Fibroblast of pulmonary artery (primary cell): ENCODE measurements at regions not wholly inside any gene's neighbourhood (a gene's known extent, or its start where the extent isn't known, plus 50 kb on each side); places are given as distances from the start of the nearest gene placed in this dataset.

Experiments used
- DNase-seq: peaks from one replicate; pipeline ENCODE4 v3.0.0-alpha.2; 2010; ENCODE audit warnings: low read depth
- H3K4me3 ChIP-seq: replicated peaks from 2 replicates; pipeline ENCODE4 v1.5.1; 2011; ENCODE audit warnings: low read depth, mild to moderate bottlenecking, control low read depth, low read length, moderate library complexity
- CTCF ChIP-seq: IDR thresholded peaks from 2 replicates; pipeline ENCODE4 v1.5.1; 2011; ENCODE audit warnings: mild to moderate bottlenecking, control low read depth, low read length, inconsistent platforms; ENCODE audit errors: missing control alignments

GRCh38 chr9:108528231-108528630 is 327.6 kb downstream of the ACTL7B start:
- no peak overlapping the region for H3K4me3 ChIP-seq
- no peak for TF ChIP-seq CTCF
- no peak for DNase-seq

- no peak overlapping the region for H3K4me3 ChIP-seq
- no peak for DNase-seq
- TF ChIP-seq CTCF = no peak
Measured at GRCh38 chr9:108526518-108526917, 329.3 kb downstream of the ACTL7B start.

- DNase-seq = no peak
- TF ChIP-seq CTCF = no peak
- no peak overlapping the region for H3K4me3 ChIP-seq
Measured at GRCh38 chr9:108525186-108525585, 330.6 kb downstream of the ACTL7B start.

DNA sequence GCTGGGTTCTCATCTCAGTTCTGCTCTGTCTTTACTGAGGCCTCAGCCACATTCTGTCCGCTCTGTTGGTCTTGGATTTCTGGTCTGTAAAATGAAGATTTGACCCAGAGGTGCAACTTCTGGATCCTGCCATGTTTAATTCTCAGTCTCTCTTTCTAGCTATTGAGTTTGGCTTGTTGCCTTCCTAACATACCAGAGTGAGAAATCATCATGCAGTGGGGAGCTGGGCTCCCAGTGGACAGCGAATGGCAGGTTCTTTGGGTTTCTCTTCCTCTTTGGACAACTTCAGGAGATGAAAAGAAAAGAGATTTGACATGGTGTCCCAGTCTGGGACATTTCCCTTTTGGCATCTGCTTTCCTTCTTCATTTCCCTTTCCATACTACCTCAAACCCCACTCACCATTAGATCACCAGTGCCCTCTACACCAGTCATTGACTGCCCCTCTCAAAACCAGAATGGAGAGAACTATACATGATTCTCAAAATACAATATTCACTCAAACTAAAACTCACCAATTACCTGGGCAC is 334.7 kb downstream of the ACTL7B start:
- peak; percentile 65 for DNase-seq
- no peak for TF ChIP-seq CTCF
- no peak overlapping the region for H3K4me3 ChIP-seq

GRCh38 chr9:108519437-108519836 is 336.3 kb downstream of the ACTL7B start:
- H3K4me3 ChIP-seq = no peak overlapping the region
- DNase-seq = no peak
- no peak for TF ChIP-seq CTCF

DNA sequence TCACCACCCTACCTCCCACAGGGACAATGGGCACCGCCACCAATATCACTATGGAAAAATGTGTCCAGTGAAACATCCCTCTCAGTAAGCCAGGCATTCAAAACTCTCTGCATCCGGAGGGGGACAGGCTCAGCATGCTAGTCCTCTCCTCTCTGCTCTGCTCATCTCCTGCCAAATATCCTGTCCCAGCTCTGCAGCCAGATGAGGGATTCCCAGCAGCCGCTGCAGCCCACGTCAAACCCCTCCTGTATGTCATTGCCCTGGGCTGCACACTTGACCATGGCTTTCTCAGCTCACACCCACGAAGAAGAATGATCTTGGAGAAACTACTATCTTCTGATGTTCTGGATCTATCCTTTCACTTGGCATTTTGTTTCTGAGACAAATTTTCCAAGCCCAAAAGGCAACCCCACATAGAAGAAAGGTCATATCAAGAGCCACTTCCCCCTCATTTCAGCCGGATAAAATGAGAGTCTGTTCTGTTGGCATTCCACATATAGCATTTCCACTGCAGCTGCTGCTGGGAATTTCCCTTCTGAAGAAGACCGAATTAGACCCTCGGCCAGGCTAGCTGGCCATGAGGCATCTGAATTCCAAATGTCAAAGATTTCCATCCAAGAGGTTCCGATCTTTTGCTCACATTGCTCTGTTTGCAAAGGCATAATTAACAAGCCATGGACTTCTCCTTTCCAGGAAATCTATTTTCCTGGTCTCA is 338.0 kb downstream of the ACTL7B start:
- DNase-seq = peak; percentile 12
- TF ChIP-seq CTCF = no peak
- no peak overlapping the region for H3K4me3 ChIP-seq

- no peak overlapping the region for H3K4me3 ChIP-seq
- no peak for TF ChIP-seq CTCF
- DNase-seq = no peak
Measured at GRCh38 chr9:108516391-108516790, 339.4 kb downstream of the ACTL7B start.
